Parathyroid adenoma (tissue), 2 donors: ENCODE measurements at regions not wholly inside any gene's neighbourhood (a gene's known extent, or its start where the extent isn't known, plus 50 kb on each side); places are given as distances from the start of the nearest gene placed in this dataset.
"Not testable (repeated sequence)": the region's sequence is repeated elsewhere in the genome, so short reads cannot be mapped to it uniquely, and the experiment has no call there.

ENCODE experiments used
- H2AFZ ChIP-seq: fragments of 300-600 bp; sonication (generic); one replicate; pipeline ENCODE4 v1.7.0; 2017; ENCODE audit warnings: antibody characterized with exemption, mild to moderate bottlenecking
- H3K27ac ChIP-seq: fragments of 300-600 bp; sonication (generic); one replicate; pipeline ENCODE4 v1.7.0; 2017
- H3K27me3 ChIP-seq: fragments of 300-600 bp; sonication (generic); one replicate; pipeline ENCODE4 v1.7.0; 2017; ENCODE audit warnings: low read length; ENCODE audit not compliant: control insufficient read depth, insufficient read depth
- H3K36me3 ChIP-seq: fragments of 300-600 bp; sonication (generic); one replicate; pipeline ENCODE4 v1.7.0; 2017; ENCODE audit warnings: low read length; ENCODE audit not compliant: control insufficient read depth, insufficient read depth
- H3K4me1 ChIP-seq: fragments of 300-600 bp; sonication (generic); one replicate; pipeline ENCODE4 v1.7.0; 2017; ENCODE audit warnings: control low read depth
- H3K4me2 ChIP-seq: fragments of 300-600 bp; sonication (generic); one replicate; pipeline ENCODE4 v1.7.0; 2017; ENCODE audit warnings: low read length
- H3K4me3 ChIP-seq: fragments of 300-600 bp; sonication (generic); one replicate; pipeline ENCODE4 v1.7.0; 2017; ENCODE audit warnings: low read depth, low read length
- H3K79me2 ChIP-seq: fragments of 300-600 bp; sonication (generic); one replicate; pipeline ENCODE4 v1.7.0; 2017; ENCODE audit warnings: control low read depth
- H3K9ac ChIP-seq: fragments of 300-600 bp; sonication (generic); one replicate; pipeline ENCODE4 v1.7.0; 2017; ENCODE audit warnings: mild to moderate bottlenecking
- H3K9me3 ChIP-seq: fragments of 300-600 bp; sonication (generic); one replicate; pipeline ENCODE4 v1.7.0; 2017; ENCODE audit warnings: low read length; ENCODE audit not compliant: control insufficient read depth
- CTCF ChIP-seq: fragments of 300-600 bp; sonication (generic); IDR thresholded peaks from one replicate; pipeline ENCODE4 v1.7.0; 2017; ENCODE audit warnings: antibody characterized with exemption, mild to moderate bottlenecking
- donor health status: primary hyperparathyroidism.

GRCh38 chr10:9253121-9253520 is 1198.6 kb downstream of the GATA3 start:
- H3K27me3 ChIP-seq = no peaks in the 10 kb centered on the region
- no peak overlapping the region for H3K4me2 ChIP-seq
- H3K4me3 ChIP-seq = no peak overlapping the region
- no peaks in the 10 kb centered on the region for H3K9me3 ChIP-seq
- H3K27ac ChIP-seq = peak overlapping the region; percentile 69
- H2AFZ ChIP-seq = no peak overlapping the region
- peaks cover 41% of the 10 kb centered on the region for H3K79me2 ChIP-seq
- no peak for TF ChIP-seq CTCF
- peaks cover 38% of the 10 kb centered on the region for H3K4me1 ChIP-seq
- no peak overlapping the region for H3K9ac ChIP-seq
- H3K36me3 ChIP-seq = peaks cover 3% of the 10 kb centered on the region

- Histone ChIP-seq H3K27me3 (no peaks in the 10 kb centered on the region), H2AFZ (peak overlapping the region; percentile 35), H3K9ac (no peak overlapping the region), H3K36me3 (peaks cover 3% of the 10 kb centered on the region), H3K4me3 (no peak overlapping the region), H3K4me1 (peaks cover 42% of the 10 kb centered on the region), H3K9me3 (no peaks in the 10 kb centered on the region), H3K79me2 (peaks cover 40% of the 10 kb centered on the region), H3K27ac (peak overlapping the region; percentile 69), H3K4me2 (no peak overlapping the region)
- TF ChIP-seq CTCF = no peak
Measured at GRCh38 chr10:9254353-9254752, 1199.9 kb downstream of the GATA3 start.

GRCh38 chr10:9260690-9261089 is 1206.2 kb downstream of the GATA3 start:
- Histone ChIP-seq H3K36me3 (no peaks in the 10 kb centered on the region), H3K9ac (no peak overlapping the region), H3K79me2 (peaks cover 20% of the 10 kb centered on the region), H3K4me3 (no peak overlapping the region), H3K4me2 (no peak overlapping the region), H3K4me1 (peaks cover 61% of the 10 kb centered on the region), H3K27ac (peak overlapping the region; percentile 99), H2AFZ (no peak overlapping the region), H3K27me3 (no peaks in the 10 kb centered on the region), H3K9me3 (no peaks in the 10 kb centered on the region)
- no peak for TF ChIP-seq CTCF

GRCh38 chr10:9262770-9263169 is 1208.3 kb downstream of the GATA3 start:
- Histone ChIP-seq H3K36me3 (no peaks in the 10 kb centered on the region), H3K79me2 (peaks cover 5% of the 10 kb centered on the region), H2AFZ (no peak overlapping the region), H3K4me2 (peak overlapping the region; percentile 22), H3K4me1 (peaks cover 62% of the 10 kb centered on the region), H3K27me3 (no peaks in the 10 kb centered on the region), H3K4me3 (peak overlapping the region; percentile 11), H3K27ac (peak overlapping the region; percentile 99), H3K9ac (peak overlapping the region; percentile 31), H3K9me3 (no peaks in the 10 kb centered on the region)
- no peak for TF ChIP-seq CTCF

GRCh38 chr10:9268176-9268575 is 1213.7 kb downstream of the GATA3 start:
- Histone ChIP-seq H3K9me3 (no peaks in the 10 kb centered on the region), H3K27ac (peak overlapping the region; percentile 70), H2AFZ (no peak overlapping the region), H3K4me1 (peaks cover 44% of the 10 kb centered on the region), H3K36me3 (no peaks in the 10 kb centered on the region), H3K4me2 (no peak overlapping the region), H3K27me3 (no peaks in the 10 kb centered on the region), H3K9ac (no peak overlapping the region), H3K79me2 (peaks cover 18% of the 10 kb centered on the region), H3K4me3 (no peak overlapping the region)
- TF ChIP-seq CTCF = no peak

- not testable (repeated sequence) for H3K36me3 ChIP-seq, H3K9me3 ChIP-seq, H3K9ac ChIP-seq, H3K27me3 ChIP-seq
- peak overlapping the region; percentile 39 for H3K4me3 ChIP-seq
- H3K4me2 ChIP-seq = peak overlapping the region; percentile 64
- peaks cover 27% of the 10 kb centered on the region for H3K79me2 ChIP-seq
- peak overlapping the region; percentile 61 for H2AFZ ChIP-seq
- H3K27ac ChIP-seq = peak overlapping the region; percentile 97
- peaks cover 14% of the 10 kb centered on the region for H3K4me1 ChIP-seq
Measured at GRCh38 chr10:9273126-9273833, 1218.8 kb downstream of the GATA3 start.
